ENCODE measurements at regions not wholly inside any gene's neighbourhood (a gene's known extent, or its start where the extent isn't known, plus 50 kb on each side); places are given as distances from the start of the nearest gene placed in this dataset.
"Not testable (repeated sequence)": the region's sequence is repeated elsewhere in the genome, so short reads cannot be mapped to it uniquely, and the experiment has no call there.

DNA sequence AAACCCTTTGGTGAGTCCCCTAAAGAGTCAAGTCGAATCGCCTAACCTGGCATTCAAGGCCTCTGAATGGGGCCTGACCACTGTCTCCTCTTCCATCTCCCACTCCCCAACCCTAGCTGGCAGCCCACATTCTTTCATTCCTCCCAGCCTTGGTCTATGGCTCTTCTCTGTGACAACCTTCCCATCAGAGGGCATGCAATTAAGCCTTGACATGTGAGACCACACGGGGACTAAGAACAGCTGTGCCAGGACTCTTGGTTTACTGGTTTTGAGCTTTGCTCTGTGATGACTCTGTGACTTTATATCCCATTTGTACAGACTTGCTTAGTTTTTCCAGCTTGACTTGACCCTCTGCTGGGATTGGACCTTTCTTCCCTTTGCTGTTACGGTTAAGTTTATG is 116.6 kb downstream of the BUB3 start:
- no peak for DNase-seq

DNA sequence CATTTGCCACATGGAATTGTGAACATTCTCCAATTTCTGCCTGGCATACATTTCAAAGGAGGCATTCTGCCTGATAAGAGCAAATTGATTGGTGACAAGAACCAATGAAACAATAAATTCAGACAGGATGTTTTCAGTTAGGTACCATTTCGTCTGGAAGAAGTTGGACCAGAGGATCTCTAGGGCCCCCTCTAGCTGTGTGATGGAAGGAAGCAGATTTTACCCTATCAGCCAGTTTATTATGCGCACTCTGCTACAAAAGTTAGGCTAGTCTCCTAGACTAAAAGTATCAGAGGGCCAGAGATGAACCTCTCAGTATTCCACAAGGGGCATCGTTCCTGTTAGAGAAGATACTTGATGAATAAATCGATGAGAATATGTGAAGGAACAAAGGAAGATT is 118.0 kb downstream of the BUB3 start:
- DNase-seq = no peak

DNA sequence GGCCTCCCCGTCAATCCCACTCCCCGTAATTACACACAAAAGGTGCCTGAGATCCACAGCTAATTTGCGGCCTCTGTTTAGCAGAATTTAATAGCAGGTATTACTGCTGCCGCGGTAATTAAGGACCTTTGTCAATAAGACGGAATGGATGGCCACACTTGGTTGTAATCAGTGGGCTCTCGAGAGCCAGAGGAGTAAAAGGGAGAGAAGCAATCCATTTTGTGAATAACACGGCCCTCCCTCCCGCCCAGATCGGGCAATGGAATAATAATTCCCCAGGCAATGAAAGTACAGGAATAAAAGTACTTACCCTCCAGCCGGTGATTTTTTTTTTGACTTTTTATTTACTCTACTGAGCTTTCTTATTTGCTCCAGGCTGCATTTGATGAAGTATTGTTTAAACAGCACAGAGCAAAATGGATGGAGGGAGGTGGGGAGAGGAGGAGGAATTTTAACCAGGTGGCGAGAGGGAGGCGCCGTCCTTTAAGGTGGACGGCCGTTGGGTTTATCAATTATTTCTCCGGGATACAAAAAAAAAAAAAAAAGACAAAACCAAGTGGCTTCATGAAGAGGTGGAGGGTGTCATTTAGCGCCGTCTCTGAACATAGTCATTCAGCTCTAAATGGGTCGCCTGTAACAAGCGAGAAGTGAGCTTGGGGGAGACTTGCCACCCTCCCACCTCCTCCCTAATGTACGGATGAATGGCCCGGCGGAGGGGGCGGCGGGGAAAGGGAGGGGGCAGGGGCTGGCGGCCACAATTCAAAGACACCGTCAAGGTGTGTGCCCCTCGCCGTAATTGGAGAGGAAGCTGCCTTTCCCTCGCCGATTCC is 120.3 kb downstream of the BUB3 start:
- peak; percentile 78 for DNase-seq

DNA sequence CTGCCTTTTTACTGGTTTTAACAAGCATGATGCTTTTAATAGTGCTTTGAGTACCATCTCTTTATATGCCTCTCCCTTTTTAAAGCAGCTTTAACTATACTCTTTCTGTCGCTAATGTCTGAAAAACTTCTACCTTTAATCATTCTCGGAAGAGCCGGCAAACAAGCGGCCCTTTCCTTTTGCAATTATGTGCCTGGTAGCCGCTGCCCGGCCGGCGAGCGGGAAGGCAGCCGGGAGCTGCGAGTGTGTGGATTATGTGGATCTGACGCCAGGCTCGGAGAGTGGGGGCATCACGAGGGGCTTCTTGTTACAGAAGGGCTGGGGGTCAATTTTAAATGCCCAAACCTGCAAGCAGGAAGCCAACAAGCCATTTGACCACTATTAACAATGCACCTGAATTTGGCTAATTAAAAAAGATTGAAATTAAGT is 120.9 kb downstream of the BUB3 start:
- DNase-seq = no peak

DNA sequence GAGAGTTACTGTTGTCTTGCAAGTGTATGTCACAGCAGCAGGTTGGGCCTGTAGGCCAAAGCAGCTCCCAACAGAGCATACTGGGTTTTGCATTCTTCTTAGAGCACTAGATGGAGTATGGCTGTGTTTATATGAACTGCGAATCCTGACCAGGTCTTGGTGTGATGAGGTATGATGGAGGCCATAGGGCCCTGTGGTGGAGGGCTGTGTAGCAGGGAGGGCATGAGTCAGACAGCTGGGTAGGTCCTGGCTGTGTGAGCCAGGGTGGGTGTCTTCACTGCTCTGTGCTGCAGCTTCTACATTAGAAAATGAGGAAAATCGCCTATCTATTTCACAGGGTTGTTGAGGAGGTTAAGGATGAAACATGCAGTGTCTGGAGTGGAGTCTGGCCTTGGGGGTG is 124.2 kb downstream of the BUB3 start:
- no peak for DNase-seq

DNA sequence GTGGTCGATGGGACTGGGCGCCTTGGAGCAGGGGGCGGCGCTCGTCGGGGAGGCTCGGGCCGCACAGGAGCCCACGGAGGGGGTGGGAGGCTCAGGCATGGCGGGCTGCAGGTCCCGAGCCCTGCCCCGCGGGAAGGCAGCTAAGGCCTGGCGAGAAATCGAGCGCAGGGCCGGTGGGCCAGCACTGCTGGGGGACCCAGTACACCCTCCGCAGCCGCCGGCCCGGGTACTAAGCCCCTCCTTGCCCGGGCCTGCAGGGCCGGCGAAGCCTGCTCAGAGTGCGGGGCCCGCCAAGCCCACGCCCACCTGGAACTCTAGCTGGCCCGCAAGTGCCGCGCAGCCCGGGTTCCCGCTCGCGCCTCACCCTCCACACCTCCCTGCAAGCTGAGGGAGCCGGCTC is 129.2 kb downstream of the BUB3 start:
- DNase-seq = not testable (repeated sequence)

DNA sequence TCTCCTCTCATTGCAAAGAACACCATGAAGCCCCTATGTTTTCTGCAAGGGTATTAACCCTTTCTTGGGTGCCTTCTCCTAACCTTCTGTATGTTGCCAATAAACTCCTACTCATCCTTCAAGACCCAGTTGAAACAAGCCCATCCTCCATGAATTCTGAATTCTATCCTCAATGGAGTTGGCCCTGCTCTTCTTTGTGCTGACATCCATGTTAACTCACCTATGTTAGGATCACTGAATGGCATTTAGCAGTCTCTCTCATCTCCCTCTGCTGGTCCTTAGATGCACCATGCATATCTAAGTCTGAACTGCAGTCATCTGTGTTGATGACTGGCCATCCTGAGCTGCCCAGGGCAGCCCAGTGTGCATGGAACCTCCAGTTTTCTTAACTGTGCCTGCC is 129.8 kb downstream of the BUB3 start:
- no peak for DNase-seq

DNA sequence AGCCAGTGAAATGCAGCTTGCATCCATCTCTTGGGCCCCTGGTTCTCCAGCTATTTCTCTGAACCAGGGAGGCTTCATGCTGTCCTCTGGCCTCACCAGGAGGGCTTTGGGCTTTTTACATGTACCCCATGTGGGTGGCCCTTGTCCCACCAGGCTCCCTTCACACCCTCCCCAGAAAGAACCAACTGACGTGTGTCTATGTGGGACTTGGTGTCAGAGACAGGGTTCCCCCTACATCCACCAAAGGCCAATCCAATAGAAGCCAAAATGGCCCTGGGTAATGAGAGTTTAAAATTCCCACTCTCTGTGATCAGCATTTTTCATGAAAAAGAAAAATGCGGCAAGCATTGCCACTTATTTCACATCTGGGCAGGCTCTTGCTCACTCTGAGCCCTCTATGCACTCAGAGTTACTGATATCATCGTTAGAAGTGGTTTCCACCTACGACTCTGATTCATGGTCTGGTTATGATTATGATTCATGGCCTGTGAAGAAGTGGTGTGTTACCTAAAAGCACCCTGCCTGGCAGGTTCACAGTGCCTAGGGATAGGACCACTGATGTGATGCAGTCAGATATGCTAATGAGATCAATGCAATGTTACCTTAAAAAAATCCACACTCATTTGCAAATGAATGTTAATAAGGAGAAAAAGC is 133.5 kb downstream of the BUB3 start:
- no peak for DNase-seq

DNA sequence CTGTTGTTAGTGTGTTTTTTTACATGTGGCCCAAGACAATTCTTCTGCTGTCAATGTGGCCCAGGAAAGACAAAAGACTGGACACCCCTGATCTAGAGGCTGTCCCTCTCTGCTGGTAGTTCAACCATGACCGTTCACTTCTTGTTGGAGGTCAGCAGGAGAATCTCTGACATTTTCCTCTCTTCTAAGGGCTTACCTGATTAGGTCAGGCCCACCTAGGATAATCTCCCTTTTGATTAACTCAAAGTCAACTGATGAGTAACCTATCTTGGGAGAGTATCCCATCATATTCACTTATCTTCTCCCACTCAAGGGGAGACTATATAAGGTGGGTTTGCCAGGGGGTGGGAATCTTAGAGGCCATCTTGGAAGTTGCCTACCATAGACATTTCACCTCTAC is 135.2 kb downstream of the BUB3 start:
- no peak for DNase-seq

DNA sequence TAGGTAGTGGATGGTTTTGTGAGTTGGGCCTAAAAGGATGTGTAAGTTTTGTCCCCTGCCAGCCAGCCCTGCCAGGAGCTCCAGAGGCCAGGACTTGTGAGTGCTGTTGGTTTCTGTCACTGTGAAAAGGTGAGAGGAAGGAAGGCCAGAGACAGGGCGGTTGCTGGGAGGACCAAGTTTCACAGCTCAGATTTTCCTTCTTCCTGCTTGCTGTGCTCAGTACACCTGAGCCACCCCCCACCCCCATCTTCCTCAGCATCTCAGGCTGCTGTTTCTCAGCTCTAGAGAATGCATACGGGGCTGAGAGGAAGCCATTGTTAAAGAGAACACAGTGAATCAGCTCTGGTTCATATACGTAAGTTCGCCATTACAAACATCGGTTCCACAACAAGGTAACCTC is 139.9 kb downstream of the BUB3 start:
- no peak for DNase-seq

DNA sequence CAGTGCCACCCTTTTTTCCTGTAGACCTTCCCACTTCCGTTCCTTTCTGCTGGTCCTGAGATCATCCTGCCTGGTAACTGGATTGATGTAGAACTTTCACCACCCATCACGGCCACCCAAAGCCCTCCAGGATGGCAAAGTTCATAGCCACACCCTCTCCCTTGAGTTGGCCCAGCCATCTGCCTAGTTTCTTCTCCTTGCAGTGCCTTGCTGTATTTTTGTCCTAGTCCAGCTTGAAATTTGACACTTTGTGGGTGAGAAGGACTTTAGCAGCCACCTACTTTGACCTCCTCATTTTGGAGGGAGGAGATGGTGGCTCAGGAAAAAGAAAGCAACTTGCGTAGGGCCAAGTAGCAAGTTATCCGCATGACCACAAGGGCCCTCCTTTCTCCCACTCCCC is 140.7 kb downstream of the BUB3 start:
- DNase-seq = no peak

DNA sequence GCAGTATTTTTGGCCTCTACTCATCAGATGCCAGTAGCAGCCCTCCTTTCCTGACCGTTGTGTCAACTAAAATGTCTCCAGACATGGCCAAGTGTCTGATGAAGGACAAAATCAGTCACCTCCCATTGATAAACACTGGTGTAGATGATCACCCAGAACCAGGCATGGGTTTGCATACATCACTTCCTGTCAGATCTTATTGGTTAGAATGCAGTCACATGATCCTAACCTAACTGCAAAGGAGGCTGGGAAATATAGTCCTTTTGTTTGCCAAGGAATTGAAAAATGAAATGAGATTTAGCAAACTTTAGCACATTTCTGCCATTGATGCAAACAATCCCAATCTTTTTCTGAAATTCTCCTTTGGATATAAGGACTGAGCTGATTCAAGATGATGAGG is 141.4 kb downstream of the BUB3 start:
- DNase-seq = no peak

DNA sequence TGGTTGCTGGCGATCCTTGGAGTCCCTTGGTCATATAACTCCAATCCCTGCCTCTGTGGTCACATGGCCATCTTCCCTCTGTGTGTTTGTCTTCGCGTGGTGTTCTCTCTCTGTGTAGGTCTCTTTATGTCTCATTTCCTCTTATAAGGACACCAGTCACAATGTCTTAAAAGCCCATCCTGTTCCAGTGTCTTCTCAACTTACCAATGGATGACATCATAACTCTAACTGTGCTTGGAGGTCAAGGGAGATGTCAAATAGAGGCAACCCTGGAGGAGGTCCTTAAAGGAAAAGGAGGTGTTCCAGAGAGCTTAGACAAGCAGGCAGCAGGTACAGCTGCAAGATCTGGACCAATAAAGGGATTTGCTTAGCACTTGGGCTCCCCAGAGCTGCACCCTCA is 143.0 kb downstream of the BUB3 start:
- no peak for DNase-seq

DNA sequence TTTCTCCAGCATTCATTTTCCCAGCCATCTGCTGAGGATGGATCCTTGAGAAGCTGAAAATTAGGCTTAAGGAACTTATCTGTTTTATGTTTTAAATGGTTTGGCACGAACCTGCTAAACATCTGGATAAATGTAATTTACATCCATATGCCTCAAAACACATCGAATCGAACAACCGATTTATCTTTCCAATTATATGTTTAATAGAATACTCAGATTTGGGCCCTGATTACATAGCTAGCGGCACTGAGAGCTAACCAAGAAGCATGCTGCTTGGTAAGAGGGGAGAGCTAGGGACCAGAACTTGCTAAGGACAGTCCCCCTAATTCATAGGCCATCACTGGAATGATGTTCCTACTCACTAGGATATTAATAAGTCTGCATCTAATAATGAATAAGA is 144.4 kb downstream of the BUB3 start:
- DNase-seq = no peak

DNA sequence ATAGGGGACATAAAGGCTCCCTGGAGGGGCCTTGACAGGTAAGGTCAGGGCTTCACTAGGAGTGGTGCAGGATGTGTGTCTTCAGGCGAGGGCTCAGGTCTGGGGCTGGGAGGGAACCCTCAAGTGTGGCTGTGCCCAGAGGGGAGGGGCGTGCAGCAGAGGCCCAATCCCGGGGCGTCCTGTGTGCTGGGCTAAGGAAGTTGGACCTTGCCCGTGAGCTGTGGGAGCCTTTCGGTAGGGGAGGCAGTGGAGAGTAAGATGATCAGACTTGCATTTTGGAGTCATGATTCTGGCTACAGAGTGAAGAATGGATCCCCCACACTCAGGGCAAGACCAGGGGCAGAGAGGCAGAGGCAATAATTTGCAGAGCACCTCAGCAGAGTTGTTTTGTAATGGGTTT is 145.4 kb downstream of the BUB3 start:
- DNase-seq = no peak

DNA sequence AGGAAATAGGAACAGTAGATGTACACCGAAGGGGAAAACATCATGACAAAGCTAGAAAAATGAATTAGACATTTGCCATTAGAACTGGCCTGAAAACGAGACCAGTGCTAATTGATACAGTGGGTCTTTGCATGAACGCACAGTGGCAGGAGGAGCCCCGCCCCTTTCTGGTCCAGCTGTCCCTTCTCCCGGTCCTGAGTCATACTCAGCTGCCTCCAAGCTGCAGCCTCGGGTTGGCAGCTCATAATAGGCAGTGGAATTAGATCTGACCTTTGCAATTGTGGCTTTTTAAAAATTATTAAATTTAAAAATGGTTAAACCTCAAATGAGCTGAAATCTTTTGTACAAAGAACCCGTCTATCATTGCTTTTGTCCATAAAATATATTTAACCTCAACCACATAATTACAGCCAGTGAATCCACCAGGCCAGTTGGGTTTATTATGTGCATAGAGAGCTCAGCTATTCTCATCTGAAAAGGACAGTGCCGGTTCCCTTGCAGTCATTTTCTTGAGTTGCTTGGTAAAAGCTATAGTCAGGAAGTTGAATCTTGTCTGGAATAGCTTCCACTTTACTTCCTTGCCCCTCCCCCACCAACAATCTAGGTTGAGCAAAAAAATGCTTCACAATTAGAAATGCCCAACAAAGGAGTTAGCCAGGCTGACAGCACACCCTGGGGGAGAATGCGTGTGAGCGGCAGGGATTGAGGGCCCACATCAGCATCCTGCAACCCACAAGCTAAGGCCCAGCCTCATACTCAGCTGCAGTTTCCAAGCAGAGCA is 147.1 kb downstream of the BUB3 start:
- peak; percentile 23 for DNase-seq

DNA sequence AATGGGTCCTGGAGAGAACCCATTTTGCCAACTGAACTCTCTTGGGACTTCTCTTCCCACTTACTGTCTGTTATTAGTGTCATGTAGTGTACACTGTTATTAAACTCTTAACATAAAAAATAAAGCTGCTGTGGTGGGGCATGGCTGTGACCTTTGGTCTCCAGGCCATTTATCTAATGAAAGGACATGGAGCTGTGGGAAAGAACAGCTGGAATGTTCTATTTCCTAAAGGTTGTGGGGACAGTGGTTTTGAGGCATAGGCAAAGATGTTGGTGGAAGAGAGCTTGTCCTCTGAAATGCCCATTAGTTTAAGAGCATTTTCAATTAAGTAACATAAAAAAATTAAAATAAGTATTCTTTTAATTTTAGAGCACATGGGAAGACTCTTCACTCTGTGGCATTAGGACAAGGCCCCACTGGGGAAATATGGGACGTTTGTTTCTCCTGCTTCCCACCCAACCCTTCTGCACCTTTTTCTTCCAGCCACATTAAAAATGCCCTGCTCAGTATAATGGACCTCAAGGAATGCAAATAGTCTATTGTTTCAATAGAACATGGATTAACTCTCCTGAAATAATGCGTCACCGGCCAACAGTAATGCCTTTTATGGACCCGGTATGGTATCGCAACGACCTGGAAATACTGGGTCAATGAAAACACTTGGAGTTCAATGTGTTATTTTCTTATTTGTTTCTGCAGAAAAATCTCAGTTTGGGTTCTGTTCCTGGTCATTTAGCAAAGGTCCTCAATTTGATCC is 149.6 kb downstream of the BUB3 start:
- DNase-seq = no peak

DNA sequence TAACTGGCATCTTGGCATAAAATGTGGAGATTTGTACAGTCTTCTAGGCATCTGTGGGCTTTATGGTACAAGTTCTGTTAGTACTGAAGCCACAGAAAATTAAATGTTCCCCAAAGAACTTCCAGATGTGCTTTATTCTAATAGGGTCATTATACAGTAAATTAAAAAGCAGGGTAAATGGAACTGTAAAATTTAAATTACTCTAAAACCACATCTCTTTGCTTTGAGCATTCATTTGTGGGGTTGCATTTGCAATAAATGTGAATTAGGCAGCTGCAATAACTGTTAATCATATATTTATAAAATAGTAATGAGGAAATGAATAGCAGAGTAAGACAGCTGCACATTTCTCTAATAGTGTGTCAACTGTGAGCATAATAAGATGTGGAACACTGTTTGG is 151.5 kb downstream of the BUB3 start:
- DNase-seq = no peak

DNA sequence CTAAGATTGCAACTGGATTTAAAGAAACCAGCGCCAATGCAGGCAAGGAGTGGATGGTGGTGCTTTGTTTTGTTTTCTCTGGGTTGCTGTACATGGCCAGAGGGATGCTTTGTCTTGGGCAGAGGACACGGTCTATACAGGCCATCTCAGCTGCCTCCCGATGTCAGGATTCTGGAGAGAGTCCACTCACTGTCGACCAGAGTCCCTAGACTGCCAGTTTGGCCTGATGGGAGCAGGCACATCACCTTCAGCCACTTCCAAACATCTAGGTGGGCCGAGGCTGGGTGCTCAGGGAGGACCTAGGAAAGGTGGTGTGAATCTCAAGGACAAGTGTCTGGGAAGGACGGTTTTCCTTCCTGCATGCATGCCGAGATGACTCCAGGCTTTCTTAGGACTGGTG is 152.1 kb downstream of the BUB3 start:
- DNase-seq = no peak

DNA sequence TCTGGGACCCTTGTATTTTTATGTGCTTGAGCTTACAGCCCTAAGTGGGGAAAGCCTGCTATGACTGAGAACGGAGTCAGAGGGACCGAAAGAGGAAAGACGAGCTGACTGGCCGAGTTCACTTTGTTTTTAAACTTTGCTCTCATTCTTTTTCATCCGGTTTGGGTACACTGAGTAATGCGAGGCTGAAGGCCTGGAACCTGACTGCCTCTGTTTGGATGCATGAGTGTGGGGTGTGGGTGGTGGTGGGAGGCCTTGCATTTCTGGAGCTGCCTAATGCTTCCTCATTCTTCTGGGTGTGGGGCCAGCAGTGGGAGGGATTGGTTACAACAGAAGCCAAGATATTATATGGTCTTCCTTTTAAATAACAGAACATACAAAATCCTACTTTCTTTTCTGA is 155.5 kb downstream of the BUB3 start:
- no peak for DNase-seq

DNA sequence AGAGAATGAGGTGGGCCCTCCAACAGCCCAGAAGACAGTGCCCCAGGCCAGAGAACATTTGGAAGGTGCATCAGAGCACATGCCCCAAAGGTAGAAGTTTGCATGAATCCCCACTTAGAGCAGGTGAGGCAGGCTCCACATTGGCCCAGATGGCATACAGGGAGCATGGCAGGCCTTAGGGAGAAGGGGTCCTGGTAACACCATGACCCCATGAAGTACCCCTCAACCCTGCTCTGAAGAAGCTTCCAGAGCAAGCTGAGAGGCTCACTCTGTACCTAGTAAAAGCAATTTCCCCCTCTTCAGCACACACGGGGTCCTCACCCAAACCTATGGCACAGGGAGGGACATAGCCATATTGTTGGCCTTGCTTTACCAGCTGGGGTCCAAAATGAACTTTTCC is 162.6 kb downstream of the BUB3 start:
- no peak for DNase-seq

DNA sequence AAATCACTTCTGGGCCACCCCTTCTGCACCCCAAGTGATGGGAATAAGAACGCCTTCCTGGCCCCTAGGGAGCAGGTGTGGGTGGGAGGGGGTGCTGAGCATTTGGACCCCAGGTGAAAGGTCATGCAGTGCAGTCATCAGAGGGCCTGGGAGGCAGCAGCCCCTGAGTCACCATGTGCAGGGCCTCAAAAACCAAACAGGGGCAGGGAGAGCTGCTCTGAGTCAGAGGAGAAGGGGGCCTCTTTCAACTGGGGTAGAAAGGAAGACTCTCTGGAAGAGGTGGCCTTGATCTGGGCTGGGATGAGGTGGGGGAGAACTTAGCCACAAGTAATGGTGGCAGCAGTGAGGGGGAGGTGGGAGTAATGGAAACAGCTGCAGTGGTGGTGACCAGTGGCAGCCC is 164.3 kb downstream of the BUB3 start:
- no peak for DNase-seq

DNA sequence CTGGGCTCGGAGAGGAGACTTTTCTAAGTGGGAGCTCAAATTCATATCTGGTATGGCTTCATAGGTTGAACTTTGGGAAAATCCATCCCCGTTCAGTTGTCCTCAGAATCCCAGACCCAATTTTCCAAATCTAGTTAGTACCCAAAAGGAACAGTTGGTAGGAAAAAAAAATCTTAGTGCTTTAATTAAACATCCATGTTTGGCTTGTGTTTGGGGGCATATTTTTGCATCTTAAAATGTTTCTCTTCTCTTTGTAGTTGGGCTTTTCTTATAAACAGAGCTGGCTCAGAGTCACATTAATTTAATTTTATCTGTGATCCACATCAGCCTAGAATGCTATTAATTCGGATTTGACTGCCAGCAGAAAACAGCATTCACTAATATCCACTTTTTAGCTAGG is 165.9 kb downstream of the BUB3 start:
- DNase-seq = no peak
